ENCODE measurements at regions not wholly inside any gene's neighbourhood (a gene's known extent, or its start where the extent isn't known, plus 50 kb on each side); places are given as distances from the start of the nearest gene placed in this dataset.

DNA sequence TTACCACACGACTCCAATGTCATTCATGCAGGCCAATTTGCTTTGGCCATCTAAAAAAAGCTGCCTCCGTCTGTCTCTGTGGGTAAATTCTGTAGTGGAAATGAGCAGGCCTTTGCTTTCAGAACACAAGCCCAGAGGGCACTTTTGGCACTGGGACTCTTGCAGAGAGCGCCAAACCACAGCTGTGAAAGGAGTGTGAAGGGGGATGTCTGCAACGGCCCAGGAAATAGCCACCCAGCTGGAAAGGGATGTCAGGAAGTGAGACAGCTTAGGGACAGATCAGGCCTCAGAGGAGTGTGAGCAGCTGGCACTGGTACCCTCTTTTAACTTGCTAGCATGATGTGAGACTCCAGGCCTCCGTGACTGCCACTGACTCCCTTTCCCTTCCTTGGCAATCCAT is 152.4 kb downstream of the DKK1 start:
- Histone ChIP-seq H3K56ac (ENCODE audit: extremely low read depth, insufficient read depth, low read length) (no peak overlapping the region), H3K36me3 (ENCODE audit: control insufficient read depth, insufficient read depth, low read length) (no peaks in the 10 kb centered on the region), H4K8ac (ENCODE audit: low read depth in 2 of 2, low read length in 2 of 2) (peak overlapping the region; percentile 36 to 70; a peak in 1 of 4 replicates), H3K14ac (replicated peaks; ENCODE audit: low read depth, low read length) (no peak overlapping the region), H4K91ac (ENCODE audit: insufficient read depth, low read depth, low read length) (peak overlapping the region; percentile 54), H3K23ac (ENCODE audit: low read depth, low read length) (no peak overlapping the region), H2AK5ac (ENCODE audit: low read depth, low read length) (no peak overlapping the region), H3K4me2 (ENCODE audit: low read depth, low read length) (no peak overlapping the region), H3K27ac (ENCODE audit: insufficient read depth, low read length) (no peak overlapping the region), H2BK5ac (ENCODE audit: low read depth, low read length, poor library complexity, severe bottlenecking) (no peak overlapping the region), H2BK20ac (ENCODE audit: low read depth, low read length) (no peak overlapping the region), H3K4ac (ENCODE audit: low read depth, low read length) (no peak overlapping the region), H2AFZ (replicated peaks; ENCODE audit: low read length, poor library complexity) (peak overlapping the region; percentile 65), H3K9me1 (ENCODE audit: insufficient read depth, low read length) (no peaks in the 10 kb centered on the region), H3K9ac (ENCODE audit: low read depth, low read length) (no peak overlapping the region), H4K20me1 (ENCODE audit: insufficient read depth, low read length) (no peaks in the 10 kb centered on the region), H3K9me3 (ENCODE audit: control insufficient read depth, insufficient read depth, low read length) (no peaks in the 10 kb centered on the region), H3K27me3 (ENCODE audit: control insufficient read depth, insufficient read depth, low read length) (no peaks in the 10 kb centered on the region), H2AK9ac (replicated peaks; ENCODE audit: low read depth, low read length, poor library complexity) (no peak overlapping the region), H2BK120ac (ENCODE audit: low read depth, low read length) (peak overlapping the region; percentile 33; the same call in 1 of the 2 replicates), H3K18ac (ENCODE audit: low read depth, low read length) (no peak overlapping the region; the same call in 1 of the 2 replicates), H4K5ac (ENCODE audit: low read depth, low read length) (no peak overlapping the region; the same call in 1 of the 2 replicates), H3K79me1 (ENCODE audit: low read depth in 1 of 2, low read length in 2 of 2) (no peaks in the 10 kb centered on the region), H3K4me1 (ENCODE audit: control insufficient read depth, insufficient read depth, low read length) (peaks cover 4% of the 10 kb centered on the region; the same call in 1 of the 2 replicates), H2BK15ac (ENCODE audit: low read depth, low read length) (peak overlapping the region; percentile 56; the same call in 1 of the 3 replicates), H3K4me3 (ENCODE audit: insufficient read depth, low read depth, low read length) (no peak overlapping the region)
- no peak for DNase-seq
- intact Hi-C loops (cut with micrococcal nuclease): no loop called here
- in situ Hi-C loops (cut with MboI; ENCODE audit: low sequenced_read_pairs): no loop called here
- dilution Hi-C loops (cut with HindIII; ENCODE audit: low sequenced_read_pairs, unreplicated experiment): no loop called here
- POLR2A ChIA-PET (ENCODE audit: unreplicated experiment): no interaction called here
- no peak for ATAC-seq (ENCODE audit: low read depth)
- WGBS, 2 experiments (ENCODE audit: extremely low coverage in 2 of 2, insufficient read length in 1 of 2): no CpG with 5 or more reads among the region's 5 CpGs
- no TSS peak for BruUV-seq (replicated peaks)
- CTCF ChIA-PET: no interaction called here
- TF ChIP-seq, protein P1, sequence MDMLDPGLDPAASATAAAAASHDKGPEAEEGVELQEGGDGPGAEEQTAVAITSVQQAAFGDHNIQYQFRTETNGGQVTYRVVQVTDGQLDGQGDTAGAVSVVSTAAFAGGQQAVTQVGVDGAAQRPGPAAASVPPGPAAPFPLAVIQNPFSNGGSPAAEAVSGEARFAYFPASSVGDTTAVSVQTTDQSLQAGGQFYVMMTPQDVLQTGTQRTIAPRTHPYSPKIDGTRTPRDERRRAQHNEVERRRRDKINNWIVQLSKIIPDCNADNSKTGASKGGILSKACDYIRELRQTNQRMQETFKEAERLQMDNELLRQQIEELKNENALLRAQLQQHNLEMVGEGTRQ (IDR thresholded peaks at IDR 0.05; ENCODE audit: low read depth, low read length): no peak
- TF ChIP-seq POLR2A (IDR thresholded peaks at IDR 0.05; ENCODE audit: low read depth, low read length): no peak
- no peak for TF ChIP-seq MAFK (IDR thresholded peaks at IDR 0.05; ENCODE audit: low read depth, low read length)
- TF ChIP-seq, protein P2, sequence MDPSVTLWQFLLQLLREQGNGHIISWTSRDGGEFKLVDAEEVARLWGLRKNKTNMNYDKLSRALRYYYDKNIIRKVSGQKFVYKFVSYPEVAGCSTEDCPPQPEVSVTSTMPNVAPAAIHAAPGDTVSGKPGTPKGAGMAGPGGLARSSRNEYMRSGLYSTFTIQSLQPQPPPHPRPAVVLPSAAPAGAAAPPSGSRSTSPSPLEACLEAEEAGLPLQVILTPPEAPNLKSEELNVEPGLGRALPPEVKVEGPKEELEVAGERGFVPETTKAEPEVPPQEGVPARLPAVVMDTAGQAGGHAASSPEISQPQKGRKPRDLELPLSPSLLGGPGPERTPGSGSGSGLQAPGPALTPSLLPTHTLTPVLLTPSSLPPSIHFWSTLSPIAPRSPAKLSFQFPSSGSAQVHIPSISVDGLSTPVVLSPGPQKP (IDR thresholded peaks at IDR 0.05; ENCODE audit: borderline replicate concordance, low read depth, low read length): no peak
- no peak for TF ChIP-seq NFE2L2 (IDR thresholded peaks at IDR 0.05; ENCODE audit: low read depth, low read length)
- TF ChIP-seq, protein P3, sequence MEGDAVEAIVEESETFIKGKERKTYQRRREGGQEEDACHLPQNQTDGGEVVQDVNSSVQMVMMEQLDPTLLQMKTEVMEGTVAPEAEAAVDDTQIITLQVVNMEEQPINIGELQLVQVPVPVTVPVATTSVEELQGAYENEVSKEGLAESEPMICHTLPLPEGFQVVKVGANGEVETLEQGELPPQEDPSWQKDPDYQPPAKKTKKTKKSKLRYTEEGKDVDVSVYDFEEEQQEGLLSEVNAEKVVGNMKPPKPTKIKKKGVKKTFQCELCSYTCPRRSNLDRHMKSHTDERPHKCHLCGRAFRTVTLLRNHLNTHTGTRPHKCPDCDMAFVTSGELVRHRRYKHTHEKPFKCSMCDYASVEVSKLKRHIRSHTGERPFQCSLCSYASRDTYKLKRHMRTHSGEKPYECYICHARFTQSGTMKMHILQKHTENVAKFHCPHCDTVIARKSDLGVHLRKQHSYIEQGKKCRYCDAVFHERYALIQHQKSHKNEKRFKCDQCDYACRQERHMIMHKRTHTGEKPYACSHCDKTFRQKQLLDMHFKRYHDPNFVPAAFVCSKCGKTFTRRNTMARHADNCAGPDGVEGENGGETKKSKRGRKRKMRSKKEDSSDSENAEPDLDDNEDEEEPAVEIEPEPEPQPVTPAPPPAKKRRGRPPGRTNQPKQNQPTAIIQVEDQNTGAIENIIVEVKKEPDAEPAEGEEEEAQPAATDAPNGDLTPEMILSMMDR (conservative IDR thresholded peaks at IDR 0.05; ENCODE audit: low read depth, low read length): no peak
- TF ChIP-seq SMC3 (IDR thresholded peaks at IDR 0.05; ENCODE audit: low read depth, low read length): no peak
- TF ChIP-seq RAD21 (IDR thresholded peaks at IDR 0.05; ENCODE audit: low read length): no peak
- TF ChIP-seq MAZ (IDR thresholded peaks at IDR 0.05; ENCODE audit: borderline replicate concordance, low read depth, low read length): no peak
- no peak for TF ChIP-seq MXI1 (IDR thresholded peaks at IDR 0.05; ENCODE audit: borderline replicate concordance, low read depth, low read length)
- TF ChIP-seq RFX5 (IDR thresholded peaks at IDR 0.05; ENCODE audit: low read depth, low read length): no peak
- TF ChIP-seq CHD1 (IDR thresholded peaks at IDR 0.05; ENCODE audit: low read depth, low read length): no peak
- TF ChIP-seq FOS (IDR thresholded peaks at IDR 0.05; ENCODE audit: low read depth, low read length): no peak
- TF ChIP-seq RCOR1 (IDR thresholded peaks at IDR 0.05; ENCODE audit: insufficient replicate concordance, low read length): no peak
- no peak for TF ChIP-seq BHLHE40 (IDR thresholded peaks at IDR 0.05; ENCODE audit: low read depth, low read length)
- TF ChIP-seq CEBPB (IDR thresholded peaks at IDR 0.05; ENCODE audit: low read depth, low read length): no peak

Measured in IMR-90 (cell line).